Gastroesophageal sphincter (tissue), 3 donors: ENCODE measurements at regions not wholly inside any gene's neighbourhood (a gene's known extent, or its start where the extent isn't known, plus 50 kb on each side); places are given as distances from the start of the nearest gene placed in this dataset.

Experiments
- CTCF ChIP-seq, 4 experiments: fragments of 200-600 bp in 2 of 4; fragments of 450-650 bp in 2 of 4; sonication (generic) in 1 of 4; IDR thresholded peaks; one replicate each; pipeline ENCODE4 v1.5.1; 2017 to 2019; ENCODE audit warnings: antibody characterized with exemption in 4 of 4, mild to moderate bottlenecking in 2 of 4, moderate library complexity in 2 of 4
- EP300 ChIP-seq: sonication (generic); formaldehyde crosslinking; IDR thresholded peaks from one replicate; pipeline ENCODE4 v1.6.1; 2017; ENCODE audit warnings: antibody characterized with exemption, mild to moderate bottlenecking
- POLR2A ChIP-seq, 2 donors: fragments of 450-650 bp; IDR thresholded peaks; one replicate each; pipeline ENCODE4 v1.6.1; 2017; ENCODE audit warnings: antibody characterized with exemption in 2 of 2, mild to moderate bottlenecking in 2 of 2, moderate library complexity in 1 of 2
- POLR2AphosphoS5 ChIP-seq: sonication (generic); formaldehyde crosslinking; IDR thresholded peaks from one replicate; pipeline ENCODE4 v1.6.1; 2017; ENCODE audit warnings: antibody characterized with exemption

GRCh38 chr5:62741761-62742160 lies 163.1 kb downstream of the LRRC70 start:
- TF ChIP-seq CTCF (IDR thresholded peaks at IDR 0.05) (no peak), POLR2AphosphoS5 (no peak), POLR2A (IDR thresholded peaks at IDR 0.05) (no peak), EP300 (no peak)
